TTC549 (cell line): ENCODE measurements at regions not wholly inside any gene's neighbourhood (a gene's known extent, or its start where the extent isn't known, plus 50 kb on each side); places are given as distances from the start of the nearest gene placed in this dataset.
"Not testable (repeated sequence)": the region's sequence is repeated elsewhere in the genome, so short reads cannot be mapped to it uniquely, and the experiment has no call there.

Experiments used
- FAIRE-seq: peaks from 2 replicates; lab custom pipeline; 2012; peaks lifted over from hg19 to GRCh38; lab: Jason Lieb, UNC

DNA sequence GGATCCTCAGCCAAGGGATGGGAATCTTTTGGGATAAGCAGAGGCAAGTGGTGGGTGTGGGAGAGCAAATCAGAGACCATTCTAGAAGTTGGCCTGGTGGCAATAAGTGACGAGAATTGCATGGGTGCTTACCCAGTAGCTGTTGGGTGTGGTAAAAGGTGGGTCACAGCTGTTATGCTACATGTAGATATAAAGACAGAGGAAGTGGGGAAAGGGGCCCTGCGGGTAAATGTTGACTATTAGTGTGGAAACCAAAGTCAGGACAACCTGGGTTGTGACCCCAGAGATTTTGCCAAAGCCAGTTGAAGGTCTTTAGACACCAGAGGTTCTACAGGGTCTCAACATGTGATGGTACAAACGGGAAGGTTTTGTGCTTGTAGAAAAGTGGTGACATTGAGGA lies 443.6 kb upstream of the HNRNPA3 start:
- no peak for FAIRE-seq

DNA sequence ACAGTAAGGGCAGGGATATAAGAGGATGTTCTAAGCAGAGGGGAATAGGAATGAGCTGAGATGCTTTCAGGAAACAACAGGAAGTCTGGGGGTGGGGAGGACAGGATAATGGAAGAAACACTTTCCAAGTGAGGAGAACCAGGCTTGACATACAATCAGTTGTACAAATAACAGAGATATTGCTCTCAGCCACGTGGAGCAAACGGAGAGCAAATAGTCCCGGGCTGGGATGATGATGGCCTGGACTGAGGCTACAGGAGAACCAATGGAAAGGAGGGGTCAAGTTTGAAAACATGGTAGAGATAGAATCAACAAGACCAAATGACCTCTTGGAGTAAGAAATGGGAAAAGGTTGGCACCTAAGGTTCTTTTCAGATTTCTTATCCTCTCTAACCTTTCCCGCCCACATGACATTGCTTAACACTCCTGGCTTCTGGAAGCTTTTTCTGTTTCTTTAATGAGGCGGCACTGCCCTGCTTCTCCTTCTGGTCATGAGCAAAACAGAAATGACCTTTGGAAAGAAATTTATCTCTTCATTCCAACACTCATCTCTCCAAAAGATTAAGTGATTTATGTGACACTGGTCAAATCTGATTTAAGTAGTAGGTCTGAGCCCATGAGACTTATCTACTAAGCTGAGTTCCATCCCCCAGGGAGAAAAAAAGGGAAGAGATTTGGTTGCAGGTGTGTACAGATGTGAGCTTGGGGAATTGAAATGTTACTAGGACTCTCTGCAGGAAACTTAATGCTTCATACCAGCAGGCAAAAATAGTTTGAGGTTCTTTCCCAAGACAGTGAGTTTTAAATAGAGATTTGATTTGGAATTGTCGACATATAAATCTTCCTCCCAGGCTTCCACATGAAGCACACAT lies 442.9 kb upstream of the HNRNPA3 start:
- no peak for FAIRE-seq

DNA sequence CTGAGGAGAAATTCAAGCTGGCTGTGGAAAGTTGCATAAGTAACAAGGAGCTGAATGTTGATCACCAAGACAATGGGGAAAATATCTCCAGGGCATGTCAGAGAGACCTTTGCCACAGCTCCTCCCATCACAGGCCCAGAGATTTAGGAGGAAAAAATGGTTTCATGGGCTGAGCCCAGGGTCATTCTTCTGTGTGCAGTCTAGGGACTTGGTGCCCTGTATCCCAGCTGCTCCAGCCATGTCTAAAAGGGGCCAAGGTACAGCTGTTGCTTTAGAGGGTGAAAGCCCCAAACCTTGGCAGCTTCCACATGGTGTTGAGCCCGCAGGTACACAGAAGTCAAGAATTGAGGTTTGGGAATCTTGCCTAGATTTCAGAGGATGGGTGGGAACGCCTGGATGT lies 439.8 kb upstream of the HNRNPA3 start:
- FAIRE-seq: no peak

DNA sequence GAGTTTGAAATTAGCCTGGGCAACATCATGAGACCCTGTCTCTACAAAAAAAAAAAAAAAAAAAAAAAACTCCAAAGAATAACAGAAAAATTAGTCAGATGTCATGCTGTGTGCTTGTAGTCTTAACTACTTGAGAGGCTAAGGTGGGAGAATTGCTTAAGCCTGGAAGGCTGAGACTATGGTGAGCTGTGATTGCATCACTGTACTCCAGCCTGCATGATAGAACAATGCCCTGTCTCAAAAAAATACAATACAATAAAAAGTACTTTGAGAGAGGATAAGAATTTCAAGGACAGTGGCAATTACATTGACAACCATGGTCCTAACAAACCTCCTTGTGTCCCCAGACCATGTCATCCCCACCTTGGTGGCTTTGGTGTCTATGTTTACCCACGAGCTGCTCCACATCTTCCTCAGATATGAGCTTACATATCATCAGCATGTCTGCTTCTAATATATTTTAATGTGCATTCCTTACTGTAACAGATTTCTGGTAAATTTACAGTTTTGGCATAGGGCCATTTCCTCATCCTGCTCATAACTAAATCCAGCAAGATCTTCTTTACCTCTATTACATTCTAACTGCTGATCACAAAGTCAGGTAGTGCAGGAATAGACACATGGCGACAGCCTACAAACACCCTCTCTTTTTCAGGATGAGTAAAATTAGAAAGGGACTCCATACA lies 437.7 kb upstream of the HNRNPA3 start:
- no peak for FAIRE-seq

DNA sequence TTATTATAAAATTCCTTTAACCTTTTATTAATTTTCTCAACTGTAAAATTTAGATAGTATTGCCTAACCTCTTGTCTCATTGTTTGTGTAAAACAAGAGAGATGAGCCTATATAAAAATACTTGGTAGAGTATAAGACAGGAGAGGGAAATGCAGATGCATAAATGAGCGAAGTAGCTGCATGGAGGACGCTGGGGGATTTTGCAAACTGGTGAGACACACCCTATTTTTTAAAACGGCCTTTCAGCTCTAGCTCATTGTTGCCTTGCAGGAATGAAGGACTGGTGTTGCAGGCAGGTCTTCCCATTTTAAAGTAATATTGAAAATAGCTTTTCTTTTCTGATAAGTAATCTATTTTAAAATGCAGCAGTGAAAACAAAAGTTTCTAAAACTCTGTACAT lies 435.3 kb upstream of the HNRNPA3 start:
- FAIRE-seq: no peak

DNA sequence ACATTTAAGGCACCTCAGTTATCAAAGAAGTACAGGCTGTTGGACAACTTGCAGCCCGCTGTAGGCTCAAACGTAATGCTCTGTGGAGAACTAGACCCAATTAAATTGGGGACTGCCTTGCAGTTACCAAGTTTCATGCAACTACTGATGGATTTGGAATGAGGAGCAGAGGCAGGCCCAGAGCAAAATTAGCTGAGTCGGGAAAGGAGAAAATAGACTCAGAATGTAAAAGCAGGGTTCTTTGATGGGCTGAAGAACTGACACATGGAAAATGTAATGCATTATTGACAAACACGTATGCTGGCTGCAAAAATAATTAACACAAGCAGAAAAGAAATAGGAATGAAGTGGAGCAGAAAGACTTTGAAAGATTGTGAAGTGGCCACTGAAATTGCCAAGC lies 432.7 kb upstream of the HNRNPA3 start:
- no peak for FAIRE-seq

DNA sequence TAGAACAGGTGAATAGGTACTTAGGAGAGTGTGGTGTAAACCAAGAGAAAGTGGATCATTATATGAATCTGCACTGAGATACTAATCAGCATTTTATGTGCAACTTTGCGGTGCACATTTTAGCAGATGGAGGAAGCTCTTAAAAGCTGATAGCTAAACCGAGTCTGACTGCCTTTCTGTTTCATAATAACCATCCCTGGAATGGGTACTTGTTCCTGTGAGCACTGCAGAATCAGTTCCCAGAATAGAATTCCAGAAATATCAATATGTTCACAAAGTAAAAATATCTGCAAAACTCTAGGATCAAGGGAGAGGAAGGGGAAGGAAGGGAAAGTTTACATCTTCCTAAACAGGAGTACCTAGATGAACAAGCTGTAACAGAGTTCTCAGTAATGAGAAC lies 432.2 kb upstream of the HNRNPA3 start:
- FAIRE-seq: no peak

DNA sequence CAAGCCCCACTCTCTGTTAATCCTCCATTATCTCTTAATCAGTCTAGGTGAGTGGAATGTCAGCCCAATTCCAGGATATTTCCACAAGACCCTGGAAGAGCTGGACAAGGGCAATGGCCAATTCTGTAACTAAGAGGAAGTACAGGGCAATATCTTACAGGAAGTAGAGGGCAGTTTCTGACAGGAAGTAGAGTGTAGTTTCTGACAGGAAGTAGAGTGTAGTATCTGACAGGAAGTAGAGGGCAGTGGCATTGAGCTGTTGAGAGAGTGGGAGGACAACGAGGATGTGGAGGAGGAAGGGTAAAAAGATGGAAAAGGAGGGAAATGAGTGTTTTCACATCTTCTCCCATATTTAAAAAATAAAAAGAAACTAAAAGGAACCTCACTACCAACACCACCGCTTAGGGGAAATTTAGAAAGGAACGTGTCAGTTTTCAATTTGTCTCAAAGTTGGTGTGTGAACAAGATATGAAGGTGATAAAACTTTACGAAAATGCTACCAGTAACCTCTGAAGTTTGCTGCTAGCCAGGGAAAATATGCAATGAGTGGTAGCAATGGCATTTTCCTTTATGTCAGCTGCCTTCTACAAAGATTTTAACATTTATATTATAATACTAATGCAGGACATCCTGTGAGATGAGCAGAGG lies 430.9 kb upstream of the HNRNPA3 start:
- FAIRE-seq: no peak

DNA sequence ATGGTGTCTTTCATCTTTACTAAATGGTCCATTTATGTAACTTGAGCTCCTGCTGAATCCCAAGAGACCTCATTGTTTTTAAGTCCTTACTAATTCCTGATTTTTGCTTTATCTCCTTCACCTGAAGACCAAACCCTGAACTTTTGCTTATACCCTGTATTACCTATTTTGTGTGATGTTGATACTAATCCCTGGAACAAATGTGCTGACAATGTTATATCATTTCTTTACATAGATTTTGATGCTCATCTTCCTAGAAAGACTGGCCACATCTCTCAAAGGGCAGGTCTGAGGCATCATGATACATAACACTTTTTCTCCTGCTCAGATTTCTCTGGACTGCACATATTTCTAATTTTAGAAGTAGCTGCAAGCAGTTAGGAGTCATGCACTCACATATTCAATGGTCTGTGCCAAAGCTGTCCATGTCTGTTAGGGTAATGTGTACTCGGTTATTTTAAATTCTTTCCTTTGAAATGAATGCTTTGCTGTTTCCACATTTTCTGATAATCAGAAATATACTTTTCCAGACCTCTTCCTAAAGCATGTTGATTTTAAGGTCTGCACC lies 427.9 kb upstream of the HNRNPA3 start:
- FAIRE-seq: no peak

DNA sequence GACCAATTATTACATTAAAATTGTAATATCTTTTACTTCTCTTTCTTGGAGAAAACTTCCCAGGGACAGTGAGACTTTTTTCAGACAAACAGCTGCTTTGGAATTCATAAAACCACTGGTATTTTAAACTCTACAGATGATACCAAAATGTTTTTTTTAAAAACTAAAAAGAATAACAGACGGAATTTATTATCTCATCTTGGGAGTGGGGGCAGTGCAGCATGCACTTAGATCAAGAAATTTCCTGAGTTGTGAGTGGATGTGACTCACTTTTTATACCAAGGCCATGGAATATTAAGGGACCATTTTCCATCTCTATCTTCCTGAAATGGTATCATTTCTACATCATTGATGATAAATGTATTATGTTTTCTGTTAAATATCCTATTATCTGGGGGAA lies 422.8 kb upstream of the HNRNPA3 start:
- FAIRE-seq: no peak

DNA sequence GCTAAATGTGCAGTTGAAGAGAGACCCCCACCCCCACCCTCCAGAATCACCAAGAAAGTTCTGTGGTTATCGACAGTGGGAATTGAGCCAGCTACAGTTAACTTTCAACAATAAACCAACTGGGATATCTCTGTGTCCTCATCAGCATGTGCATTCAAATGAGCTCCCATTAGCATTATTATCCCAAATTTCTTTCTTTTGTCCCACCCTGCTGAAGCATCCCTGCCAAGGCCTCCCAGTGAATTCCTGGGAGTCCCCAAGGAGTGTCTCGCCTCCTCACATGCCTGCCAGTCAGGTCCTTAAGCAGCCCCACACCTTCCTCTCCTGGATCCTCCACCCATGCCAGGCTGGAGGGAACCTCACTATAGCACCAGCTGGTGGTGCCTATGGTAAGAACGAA lies 422.1 kb upstream of the HNRNPA3 start:
- FAIRE-seq: no peak

DNA sequence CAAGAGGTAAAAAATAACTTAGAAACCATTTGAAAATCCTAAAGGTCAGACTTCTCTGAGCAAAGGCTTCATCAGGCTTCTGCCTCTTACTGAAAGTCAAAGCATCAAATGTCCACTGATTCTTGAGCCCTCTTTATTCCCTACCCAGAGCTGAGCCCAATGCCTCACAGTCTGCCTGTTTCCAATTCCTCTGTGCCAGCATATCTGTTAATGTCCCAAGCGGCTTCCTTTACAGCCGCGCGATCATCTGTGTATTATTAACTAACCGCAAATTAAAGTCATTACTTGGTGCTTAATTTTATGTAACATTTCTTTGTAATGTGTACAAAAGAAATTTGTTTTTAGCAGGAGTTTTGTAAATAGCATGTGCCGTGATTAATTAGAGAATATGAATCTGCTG lies 418.8 kb upstream of the HNRNPA3 start:
- FAIRE-seq: no peak

DNA sequence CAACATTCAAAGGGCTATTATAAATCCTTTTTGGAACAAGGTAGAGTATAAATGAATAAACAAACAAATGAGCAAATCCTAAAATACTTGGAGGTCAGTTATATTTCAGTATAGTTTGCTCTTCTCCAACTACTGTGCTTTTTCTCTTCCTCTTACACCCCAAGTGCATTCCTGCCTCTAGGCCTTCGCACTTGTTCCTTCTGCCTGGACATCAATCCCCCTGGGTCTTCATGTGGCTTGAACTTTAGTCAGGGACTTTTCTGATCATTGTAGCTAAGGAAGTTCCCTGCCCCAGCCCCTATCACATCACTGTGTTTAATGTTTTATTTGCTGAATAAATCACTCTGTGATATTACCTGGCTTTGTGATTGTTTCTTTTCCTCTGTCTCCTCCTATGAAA lies 418.2 kb upstream of the HNRNPA3 start:
- no peak for FAIRE-seq

DNA sequence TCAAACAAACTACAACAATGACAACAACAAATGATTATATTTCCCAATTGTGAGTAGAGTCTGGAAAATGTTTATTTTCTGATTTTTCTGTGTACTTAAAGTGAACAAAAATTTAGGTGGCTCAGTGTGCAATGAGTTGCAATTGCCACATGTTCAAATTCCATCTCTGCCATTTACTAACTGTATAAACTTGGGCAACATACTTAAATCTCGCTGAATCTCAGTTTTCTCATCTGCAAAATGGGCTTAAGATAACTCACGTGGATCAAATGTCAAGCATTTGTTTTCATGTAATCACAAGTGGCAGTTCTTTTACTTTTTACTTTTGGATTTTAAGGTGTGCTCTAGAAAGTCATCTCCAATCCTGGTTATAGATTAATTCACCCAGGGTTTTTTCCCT lies 416.8 kb upstream of the HNRNPA3 start:
- no peak for FAIRE-seq

DNA sequence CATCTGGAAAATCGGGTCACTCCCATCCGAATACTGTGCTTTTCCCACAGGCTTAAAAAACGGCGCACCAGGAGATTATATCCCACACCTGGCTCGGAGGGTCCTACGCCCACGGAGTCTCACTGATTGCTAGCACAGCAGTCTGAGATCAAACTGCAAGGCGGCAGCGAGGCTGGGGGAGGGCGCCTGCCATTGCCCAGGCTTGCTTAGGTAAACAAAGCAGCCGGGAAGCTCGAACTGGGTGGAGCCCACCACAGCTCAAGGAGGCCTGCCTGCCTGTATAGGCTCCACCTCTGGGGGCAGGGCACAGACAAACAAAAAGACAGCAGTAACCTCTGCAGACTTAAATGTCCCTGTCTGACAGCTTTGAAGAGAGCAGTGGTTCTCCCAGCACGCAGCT lies 415.9 kb upstream of the HNRNPA3 start:
- FAIRE-seq: not testable (repeated sequence)

DNA sequence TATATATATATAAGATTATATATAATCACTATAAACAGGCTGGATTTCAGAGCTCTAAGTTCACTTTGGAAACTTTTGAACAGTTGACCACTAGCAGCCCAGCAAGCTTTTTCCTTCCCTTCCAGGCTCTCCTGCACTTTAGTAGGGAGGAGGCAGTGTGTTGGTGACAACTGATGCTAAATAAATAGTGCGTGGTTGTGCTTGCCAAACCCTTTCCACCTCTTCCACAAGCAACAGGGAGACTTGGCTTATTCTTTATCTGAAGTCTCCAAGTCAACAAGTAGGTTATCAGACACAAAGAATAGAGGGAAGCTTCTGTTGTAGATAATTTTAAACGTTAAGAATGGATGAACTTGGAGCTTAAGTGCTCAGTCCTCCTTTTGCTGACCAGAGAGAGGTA lies 408.2 kb upstream of the HNRNPA3 start:
- FAIRE-seq: no peak

DNA sequence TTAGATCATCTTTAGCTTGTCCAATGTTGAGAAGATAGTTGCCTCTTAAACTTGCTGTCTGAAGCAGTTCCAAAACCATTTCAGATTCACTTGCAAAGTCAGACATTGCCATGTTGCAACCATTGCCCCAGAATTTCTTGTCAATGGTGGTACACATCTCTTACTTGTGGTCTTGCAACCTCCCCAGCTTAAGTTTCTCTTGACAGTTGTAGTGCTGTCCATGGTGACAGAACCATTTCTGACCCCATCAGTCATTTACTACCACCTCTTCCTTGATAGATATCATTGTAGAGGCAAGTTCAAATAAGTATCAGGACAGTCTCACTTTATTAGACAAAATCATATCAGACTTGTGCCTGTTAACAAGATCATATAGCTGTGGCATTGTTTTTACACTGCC lies 407.2 kb upstream of the HNRNPA3 start:
- FAIRE-seq: no peak

DNA sequence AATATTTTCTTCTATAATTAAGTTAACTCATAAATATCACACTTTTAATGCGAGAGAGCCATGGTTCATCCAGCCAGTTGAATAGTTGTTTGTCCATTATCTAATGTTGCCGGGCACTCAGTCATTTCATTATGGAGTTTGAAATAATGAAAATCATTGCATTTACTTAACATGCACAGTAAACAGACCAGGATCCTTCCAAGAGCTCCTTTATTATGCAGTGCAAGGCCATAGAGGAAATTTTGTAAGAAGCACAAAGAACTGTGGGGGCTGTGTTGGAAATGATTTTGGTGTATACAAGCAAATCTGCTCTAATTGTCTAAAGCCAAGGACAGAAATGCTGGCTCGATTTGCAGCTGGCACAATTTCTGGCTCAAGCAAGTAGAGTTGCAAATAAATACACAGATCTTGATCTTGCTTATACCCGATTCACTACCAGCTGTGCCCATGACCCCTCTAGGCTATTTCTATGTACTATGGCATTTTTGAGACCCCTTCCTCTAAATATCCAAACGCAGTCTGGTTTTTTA lies 400.3 kb upstream of the HNRNPA3 start:
- no peak for FAIRE-seq

DNA sequence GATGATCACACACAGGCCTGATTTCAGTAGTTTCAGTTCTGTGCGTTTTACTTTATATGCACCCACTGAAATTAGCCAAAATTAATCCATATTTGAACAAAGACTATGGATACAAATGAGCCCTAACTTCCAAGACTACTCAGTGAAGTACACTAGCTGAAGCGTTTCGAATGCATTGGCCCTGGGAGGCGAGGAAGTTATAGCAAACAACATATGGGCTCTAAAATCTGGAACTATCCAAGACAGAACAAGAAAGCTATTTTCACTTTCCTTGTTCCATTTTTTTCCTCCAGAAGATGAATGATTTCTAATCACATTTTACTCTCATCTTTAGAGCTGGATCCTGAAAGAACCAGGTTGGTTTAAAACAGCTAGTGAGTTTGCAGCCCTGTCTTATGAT lies 399.4 kb upstream of the HNRNPA3 start:
- no peak for FAIRE-seq

DNA sequence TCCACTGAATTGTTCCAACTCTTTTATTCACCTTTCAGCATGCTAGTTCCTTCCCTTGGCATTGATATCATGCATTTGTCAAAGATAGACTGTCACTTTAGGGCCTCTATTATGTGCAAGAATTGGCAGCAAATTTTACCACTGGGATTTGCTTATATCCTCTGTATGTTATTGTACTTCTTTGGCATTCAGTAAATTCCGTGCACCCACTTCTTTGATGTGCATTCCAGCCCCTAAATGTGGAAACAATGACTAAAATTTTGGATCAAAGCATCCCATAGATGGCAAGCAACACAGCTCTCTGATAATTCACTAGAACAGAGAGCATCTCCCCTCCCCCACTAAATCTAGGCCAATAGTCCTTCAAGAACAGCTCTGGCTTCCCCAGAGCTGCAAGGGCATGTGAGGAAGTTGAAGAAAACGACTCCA lies 399.0 kb upstream of the HNRNPA3 start:
- no peak for FAIRE-seq

DNA sequence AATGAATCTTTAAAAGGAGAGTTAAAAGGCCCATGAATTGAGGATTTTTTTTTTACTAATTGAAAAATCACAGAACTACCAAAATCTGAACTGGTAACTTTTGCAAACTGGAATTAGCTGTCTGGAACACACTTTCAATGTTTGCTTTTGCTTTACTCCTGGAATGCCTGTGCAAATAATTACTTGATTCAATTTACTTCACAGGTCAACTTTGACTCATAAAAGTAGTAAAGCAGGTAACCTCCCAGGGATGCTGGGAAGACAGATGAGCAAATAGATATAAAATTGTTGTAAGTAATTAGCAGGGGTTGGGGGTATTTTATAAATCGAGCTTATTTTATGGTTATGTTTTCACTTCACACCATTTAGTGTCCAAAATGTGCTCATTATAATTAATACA lies 398.3 kb upstream of the HNRNPA3 start:
- no peak for FAIRE-seq

DNA sequence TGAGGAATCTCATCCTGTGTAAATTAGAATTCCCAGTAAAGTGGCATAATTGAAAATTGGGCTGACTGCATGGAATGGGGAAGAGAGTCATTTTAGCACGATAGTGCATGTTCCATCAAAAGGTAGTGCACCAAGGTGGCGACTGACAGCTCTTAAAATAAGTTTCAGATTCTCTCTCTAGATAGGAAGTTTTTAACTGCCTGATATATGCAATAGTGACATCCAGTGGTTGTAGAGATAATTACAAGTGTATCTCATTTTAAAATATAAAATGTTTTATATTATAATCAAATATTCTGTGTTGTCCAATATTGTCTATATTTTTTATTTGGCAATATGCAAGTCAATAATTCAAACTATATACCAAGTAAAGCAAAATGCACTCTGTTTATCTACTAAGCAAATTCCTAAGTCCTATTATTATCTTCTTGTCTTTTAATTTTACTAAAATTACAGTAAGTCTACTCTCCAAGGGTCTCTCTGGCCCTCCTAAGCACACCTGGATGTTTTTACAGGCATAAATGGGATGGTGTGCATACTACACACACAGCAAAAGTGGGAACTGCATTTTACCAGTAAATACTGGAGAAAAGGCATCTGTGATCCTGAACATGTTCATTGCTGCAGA lies 397.7 kb upstream of the HNRNPA3 start:
- peak; percentile 95 for FAIRE-seq
